NCI-H1694 treated with DMSO at 0.1 percent for 48 hours (cell line): ENCODE measurements at regions not wholly inside any gene's neighbourhood (a gene's known extent, or its start where the extent isn't known, plus 50 kb on each side); places are given as distances from the start of the nearest gene placed in this dataset.

Source experiments
- DNase-seq: peaks from one replicate; lab custom pipeline; 2025; lab: John Stamatoyannopoulos, UW

GRCh38 chr12:107474099-107474498 is 211.5 kb upstream of the PWP1 start:
- DNase-seq = no peak

GRCh38 chr12:107474639-107475539 is 210.7 kb upstream of the PWP1 start:
- no peak for DNase-seq

DNA sequence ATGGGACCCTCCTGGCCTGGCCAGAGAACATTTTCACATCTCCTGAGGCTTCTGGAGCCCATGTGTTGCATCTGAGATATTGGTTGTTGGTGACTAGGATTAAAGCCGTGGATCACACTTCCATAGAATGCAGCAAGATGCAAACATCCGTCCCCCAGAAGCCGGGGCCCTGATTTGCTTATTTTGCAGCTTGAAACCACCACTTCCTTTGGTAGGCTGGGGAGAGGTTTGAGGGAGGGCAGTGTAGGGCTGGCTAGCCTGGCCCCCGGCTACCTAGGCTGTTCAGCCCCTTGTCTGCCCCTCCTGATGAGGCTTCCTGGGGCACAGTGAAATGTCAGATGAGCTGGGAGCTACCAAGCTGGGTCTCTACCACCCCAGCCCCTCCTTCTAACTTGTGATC is 209.7 kb upstream of the PWP1 start:
- DNase-seq = no peak

- no peak for DNase-seq
These were observed 208.6 kb upstream of the PWP1 start for GRCh38 chr12:107477018-107477417.

GRCh38 chr12:107477947-107478610 is 207.5 kb upstream of the PWP1 start:
- no peak for DNase-seq

DNA sequence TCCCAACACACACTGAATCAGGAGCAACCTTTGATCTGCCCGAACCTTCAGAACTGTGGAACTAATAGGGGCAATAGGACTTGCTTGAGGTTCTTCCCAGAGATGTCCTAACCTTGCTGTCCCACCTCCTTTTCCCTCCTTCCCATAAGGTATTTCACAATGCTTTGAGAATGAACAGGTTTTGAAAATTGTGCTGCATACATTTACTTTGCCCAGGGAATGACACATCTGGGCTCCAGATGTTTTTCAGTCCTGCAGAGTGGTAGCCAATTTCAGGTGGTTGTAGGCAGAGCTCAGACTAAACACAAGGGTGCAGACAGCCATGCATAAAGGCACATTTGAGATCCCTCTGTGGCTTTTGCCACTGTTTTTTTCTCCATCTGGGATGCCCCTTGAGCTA is 206.7 kb upstream of the PWP1 start:
- DNase-seq = no peak

- DNase-seq = no peak
These were observed 204.6 kb upstream of the PWP1 start for GRCh38 chr12:107480836-107481608.

DNA sequence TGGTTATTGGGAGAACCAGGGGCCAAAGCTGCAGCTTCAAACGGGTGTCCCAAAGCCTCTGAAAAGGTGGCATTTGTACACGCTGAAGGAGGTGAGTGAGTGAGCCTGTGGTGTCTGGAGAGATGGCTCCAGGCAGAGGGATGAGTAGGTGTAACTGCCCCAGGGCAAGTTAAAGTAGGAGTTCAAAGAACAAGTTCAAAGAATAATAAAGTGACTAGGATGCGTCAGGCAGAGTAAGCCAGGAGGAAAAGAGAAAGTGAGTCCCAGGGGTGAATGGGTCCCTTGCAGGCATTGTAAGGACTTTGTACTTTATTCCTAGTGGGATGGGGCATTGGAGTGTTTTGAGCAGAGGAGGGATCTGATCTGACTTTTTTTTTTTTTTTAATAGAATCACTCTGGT is 201.4 kb upstream of the PWP1 start:
- no peak for DNase-seq

- no peak for DNase-seq
These were observed 200.7 kb upstream of the PWP1 start for GRCh38 chr12:107484941-107485340.

GRCh38 chr12:107485731-107486130 is 199.9 kb upstream of the PWP1 start:
- no peak for DNase-seq

DNA sequence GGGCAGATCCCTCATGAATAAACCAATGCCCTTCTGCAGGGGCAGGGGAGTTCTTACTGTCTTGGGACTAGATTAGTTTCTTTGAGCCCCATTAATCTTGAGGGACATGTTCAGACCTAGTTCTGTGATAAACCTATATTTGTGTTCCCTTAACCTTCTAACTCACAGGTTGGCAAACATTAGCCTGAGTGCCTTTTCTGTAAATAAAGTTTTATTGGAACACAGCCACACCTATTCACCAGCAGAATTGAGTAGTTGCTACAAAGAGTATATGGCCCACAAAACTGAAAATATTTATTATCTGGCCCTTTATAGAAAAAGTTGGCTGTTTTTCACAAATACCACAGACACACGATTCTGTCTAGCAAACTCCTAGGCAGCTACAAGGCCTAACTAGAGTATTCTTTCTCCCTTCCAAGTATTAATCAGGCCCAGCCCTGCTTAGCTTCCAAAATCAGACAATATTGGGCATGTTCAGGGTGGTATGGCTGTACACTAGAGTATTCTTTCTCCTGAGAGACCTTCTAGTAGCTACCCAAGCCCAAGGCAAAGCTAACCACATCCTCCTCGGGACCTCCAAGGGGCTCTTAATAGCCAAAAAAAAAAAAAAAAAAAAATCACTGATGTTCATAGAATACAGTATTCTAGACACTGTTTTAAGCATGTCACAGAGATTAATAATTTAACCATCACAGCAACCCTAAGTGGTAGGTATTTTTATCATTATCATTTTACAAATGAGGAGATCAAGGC is 199.3 kb upstream of the PWP1 start:
- DNase-seq = no peak

GRCh38 chr12:107487011-107487680 is 198.5 kb upstream of the PWP1 start:
- DNase-seq = no peak

DNA sequence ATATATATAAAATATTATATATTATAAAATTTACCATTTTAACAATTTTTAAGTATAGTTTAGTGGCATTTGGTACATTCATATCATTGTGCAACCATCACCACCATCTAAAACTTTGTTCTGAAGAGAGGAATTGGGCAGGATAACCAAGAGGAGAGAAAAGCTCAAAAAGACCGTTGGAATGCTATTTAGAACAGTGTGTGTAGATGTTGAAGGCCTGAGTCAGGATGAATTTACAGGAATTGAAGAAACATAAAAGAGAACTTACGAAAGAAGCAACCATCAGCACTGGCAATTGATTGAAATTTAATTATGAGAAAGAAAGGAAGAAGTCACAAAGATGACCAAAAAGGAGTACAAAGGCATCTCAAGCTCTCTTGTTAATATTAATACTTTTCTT is 196.9 kb upstream of the PWP1 start:
- no peak for DNase-seq

DNA sequence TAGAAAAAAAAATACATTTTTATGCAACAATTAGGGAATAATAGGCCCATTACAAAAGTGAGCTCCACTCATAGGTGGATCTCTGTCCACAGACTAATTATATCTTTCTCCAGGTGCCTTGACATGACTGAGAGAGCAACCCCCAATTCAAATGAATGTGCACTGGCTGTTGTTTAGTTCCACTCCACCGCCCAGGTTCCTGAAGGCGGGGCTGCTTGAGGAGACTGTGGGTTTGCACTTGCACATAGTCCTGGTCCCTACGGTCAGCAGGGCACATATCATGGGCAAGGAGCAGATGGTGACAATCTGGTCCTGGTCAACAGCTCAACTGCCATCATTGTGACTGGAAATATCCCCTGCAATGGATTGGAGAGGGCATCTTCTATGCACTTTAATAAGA is 195.6 kb upstream of the PWP1 start:
- DNase-seq = no peak

DNA sequence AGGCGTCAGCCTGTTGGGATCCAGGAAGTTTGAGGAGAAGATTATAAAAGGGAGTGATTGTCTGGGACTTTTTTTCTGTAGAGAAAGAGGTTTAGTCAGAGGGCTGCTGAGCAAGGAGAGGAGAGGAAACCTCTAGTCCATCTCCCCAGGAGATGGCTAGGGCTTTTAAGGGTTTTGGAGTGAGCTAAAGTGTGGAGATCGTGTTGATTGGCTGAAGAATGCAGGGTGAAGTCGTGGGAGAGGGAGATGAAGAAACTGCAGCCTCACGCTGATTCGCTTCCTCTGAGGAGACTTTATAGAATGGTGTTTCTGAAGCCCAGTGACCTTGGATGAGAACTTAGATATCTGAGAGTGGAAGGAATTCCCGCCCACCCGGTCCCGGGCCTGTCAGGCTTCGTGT is 193.7 kb upstream of the PWP1 start:
- no peak for DNase-seq

DNA sequence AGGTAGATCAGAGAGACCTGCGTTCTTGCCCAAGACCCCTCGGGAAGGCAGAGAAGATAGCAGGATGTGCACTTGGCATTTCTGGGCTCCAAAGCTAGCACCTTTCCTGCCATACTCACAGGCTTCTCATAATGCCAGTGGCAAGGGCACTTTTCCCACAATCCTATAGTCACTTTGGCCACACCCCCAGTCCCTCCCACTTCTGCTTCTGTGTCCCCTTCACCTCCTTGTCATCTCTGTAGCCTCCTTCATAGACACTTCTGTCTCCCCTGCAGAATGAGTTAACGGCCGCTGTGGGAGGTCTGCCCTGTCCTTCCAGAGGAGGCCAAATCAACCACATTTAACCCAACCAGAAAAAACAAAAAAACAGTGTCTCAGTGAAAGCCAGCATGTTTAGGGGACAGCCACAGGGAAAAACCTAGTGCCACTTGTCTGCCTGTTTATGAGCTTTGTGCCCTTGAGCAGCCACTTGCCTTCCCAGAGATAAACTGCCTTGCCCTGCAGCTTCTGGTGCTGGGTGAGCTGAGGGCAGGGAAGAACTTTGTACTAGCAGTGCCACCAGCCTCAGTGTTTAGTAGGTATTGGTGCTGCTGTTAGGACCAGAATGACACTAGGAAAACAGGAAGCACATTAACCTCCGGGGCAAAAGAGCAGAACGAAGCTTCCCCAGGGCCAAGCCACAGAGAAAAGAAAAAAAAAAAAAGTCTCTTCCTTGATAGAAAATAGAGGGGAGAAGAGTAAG is 193.0 kb upstream of the PWP1 start:
- DNase-seq = no peak

DNA sequence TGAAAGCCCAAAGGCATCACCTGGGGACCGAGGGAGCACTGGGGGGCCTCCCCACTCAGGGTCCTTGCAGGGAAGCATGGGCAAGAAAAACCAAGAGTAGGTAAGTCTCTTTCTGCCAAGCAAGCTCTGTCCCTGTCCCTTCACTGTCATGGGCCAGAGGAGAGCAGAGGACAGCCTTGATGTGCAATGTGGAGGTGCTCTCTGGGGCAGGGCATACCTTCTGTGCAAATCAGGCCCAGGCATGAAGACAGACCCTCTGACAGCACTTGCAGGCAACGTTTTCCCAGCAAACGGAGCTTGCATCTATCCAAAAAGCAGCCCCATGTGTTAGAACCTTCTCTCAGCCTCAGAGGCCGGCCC is 192.5 kb upstream of the PWP1 start:
- no peak for DNase-seq

DNA sequence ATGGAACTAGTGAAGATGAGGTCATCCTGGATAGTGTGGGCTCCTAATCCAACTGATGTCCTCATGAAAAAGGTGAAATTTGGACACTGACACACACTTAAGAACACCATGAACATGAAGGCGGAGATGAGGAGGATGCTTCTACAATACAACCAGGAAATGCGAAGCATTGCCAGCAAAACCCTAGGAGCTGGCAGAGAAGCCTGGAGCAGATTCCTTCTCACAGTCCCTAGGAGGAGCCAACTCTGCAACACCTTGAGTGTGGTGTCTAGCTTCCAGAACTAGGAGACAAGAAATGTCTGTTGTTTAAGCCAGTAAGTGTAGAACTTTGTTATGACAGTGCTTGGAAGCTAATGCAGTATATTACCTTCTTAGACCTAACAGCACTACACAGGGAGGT is 191.9 kb upstream of the PWP1 start:
- no peak for DNase-seq

- DNase-seq = no peak
These were observed 191.3 kb upstream of the PWP1 start for GRCh38 chr12:107494331-107494730.

DNA sequence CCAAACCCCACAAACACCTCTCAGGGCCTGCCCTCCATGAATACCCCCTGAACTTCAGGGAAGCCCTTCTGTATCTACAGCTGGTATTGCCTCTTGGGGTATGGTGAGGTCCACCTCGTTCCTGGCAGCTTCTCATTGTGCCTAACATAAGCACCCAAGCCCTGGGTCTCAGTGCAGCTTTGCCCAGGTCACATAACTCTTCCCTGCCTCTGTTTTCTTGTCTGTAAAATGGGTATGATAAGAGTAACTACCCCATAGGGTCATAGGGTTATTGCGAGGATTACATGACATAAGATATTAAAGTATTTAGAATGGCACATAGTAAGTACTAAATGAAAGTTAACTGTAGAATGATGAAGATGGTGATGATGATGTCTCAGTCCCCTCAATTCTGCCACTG is 190.0 kb upstream of the PWP1 start:
- no peak for DNase-seq

GRCh38 chr12:107497231-107497630 is 188.4 kb upstream of the PWP1 start:
- no peak for DNase-seq
